ENCODE measurements at regions not wholly inside any gene's neighbourhood (a gene's known extent, or its start where the extent isn't known, plus 50 kb on each side); places are given as distances from the start of the nearest gene placed in this dataset.
A peak's percentile ranks its signal among the peaks of the same experiment; 100 is the strongest.
"Not testable (repeated sequence)": the region's sequence is repeated elsewhere in the genome, so short reads cannot be mapped to it uniquely, and the experiment has no call there.

- DNase-seq (ENCODE audit: low spot score) = not testable (repeated sequence)
Measured at GRCh38 chrY:3368459-3368858, 210.4 kb upstream of the TGIF2LY start.

GRCh38 chrY:3391508-3391907, 187.4 kb upstream of the TGIF2LY start:
- not testable (repeated sequence) for DNase-seq (ENCODE audit: low spot score)

- not testable (repeated sequence) for DNase-seq (ENCODE audit: low spot score)
Measured at GRCh38 chrY:3404241-3404640, 174.6 kb upstream of the TGIF2LY start.

GRCh38 chrY:3405585-3405984, 173.3 kb upstream of the TGIF2LY start:
- DNase-seq (ENCODE audit: low spot score) = peak; percentile 1

GRCh38 chrY:3406896-3407452, 171.9 kb upstream of the TGIF2LY start:
- DNase-seq (ENCODE audit: low spot score) = not testable (repeated sequence)

DNA sequence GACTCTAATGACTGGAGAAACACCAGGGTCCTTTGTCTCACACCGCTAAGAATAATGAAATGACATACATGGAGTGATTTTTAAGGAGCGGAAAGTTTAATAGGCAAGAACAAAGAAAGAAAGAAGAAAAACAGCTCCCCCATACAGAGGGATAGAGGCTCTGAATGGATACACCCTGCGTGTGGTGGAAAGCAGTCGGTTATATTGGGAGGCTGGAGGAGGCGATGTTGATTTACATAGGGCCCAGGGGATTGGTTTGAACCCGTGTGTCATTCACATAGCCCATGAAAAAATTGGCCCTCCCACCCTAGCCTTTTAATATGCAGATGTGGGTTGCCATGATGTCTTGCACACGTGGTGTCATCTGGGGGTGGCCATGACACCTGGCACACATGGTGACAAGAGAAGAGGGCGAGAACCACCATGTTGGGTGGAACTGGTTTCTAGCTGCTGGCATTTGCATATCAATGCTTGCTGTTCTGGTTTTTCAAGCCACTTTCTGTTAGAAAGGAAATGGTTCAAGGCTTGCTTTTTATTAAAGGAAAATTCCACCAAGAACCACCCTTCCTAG, 168.5 kb upstream of the TGIF2LY start:
- not testable (repeated sequence) for DNase-seq (ENCODE audit: low spot score)

Measured in GM03348 (cell line).